ENCODE measurements at regions not wholly inside any gene's neighbourhood (a gene's known extent, or its start where the extent isn't known, plus 50 kb on each side); places are given as distances from the start of the nearest gene placed in this dataset.

DNA sequence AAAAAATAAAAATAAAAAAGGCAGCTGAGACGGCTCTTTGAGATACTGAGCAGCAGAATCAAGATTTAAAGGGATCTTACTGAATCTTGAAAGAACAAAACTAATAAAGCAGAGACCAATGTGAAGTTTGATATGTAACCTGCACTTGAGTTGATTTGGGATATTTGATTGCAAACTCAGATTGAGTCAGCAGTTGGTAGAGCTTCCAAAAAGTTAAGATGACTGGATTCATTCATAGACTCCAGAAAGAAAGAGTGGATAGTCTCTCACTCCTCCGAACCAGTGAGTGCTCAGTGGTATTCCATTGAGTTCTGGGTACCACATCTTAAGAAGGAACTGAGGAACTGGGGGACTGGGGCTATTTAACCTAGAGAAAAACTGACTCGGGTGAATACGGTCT lies 52.7 kb upstream of the TESK1 start:
- H3K9me3 Mint-ChIP-seq = no peaks in the 10 kb centered on the region
- ATAC-seq = no peak
- TF ChIP-seq, protein P1, sequence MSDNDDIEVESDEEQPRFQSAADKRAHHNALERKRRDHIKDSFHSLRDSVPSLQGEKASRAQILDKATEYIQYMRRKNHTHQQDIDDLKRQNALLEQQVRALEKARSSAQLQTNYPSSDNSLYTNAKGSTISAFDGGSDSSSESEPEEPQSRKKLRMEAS (CRISPR knock-in tag; IDR thresholded peaks at IDR 0.05) = no peak
- TF ChIP-seq CREM (CRISPR knock-in tag; IDR thresholded peaks at IDR 0.05) (no peak), CBFB (CRISPR knock-in tag; IDR thresholded peaks at IDR 0.05; ENCODE audit: low read depth) (no peak), TEAD4 (CRISPR knock-in tag; IDR thresholded peaks at IDR 0.05) (no peak), MYBL2 (CRISPR knock-in tag; IDR thresholded peaks at IDR 0.05) (no peak), PRRX2 (CRISPR knock-in tag; IDR thresholded peaks at IDR 0.05) (no peak), MXD4 (CRISPR knock-in tag; IDR thresholded peaks at IDR 0.05; ENCODE audit: borderline replicate concordance) (no peak), ZNF317 (CRISPR knock-in tag; IDR thresholded peaks at IDR 0.05; ENCODE audit: borderline replicate concordance, low read depth) (no peak), NFE2L1 (CRISPR knock-in tag; IDR thresholded peaks at IDR 0.05) (no peak)
- TF ChIP-seq, protein P2, sequence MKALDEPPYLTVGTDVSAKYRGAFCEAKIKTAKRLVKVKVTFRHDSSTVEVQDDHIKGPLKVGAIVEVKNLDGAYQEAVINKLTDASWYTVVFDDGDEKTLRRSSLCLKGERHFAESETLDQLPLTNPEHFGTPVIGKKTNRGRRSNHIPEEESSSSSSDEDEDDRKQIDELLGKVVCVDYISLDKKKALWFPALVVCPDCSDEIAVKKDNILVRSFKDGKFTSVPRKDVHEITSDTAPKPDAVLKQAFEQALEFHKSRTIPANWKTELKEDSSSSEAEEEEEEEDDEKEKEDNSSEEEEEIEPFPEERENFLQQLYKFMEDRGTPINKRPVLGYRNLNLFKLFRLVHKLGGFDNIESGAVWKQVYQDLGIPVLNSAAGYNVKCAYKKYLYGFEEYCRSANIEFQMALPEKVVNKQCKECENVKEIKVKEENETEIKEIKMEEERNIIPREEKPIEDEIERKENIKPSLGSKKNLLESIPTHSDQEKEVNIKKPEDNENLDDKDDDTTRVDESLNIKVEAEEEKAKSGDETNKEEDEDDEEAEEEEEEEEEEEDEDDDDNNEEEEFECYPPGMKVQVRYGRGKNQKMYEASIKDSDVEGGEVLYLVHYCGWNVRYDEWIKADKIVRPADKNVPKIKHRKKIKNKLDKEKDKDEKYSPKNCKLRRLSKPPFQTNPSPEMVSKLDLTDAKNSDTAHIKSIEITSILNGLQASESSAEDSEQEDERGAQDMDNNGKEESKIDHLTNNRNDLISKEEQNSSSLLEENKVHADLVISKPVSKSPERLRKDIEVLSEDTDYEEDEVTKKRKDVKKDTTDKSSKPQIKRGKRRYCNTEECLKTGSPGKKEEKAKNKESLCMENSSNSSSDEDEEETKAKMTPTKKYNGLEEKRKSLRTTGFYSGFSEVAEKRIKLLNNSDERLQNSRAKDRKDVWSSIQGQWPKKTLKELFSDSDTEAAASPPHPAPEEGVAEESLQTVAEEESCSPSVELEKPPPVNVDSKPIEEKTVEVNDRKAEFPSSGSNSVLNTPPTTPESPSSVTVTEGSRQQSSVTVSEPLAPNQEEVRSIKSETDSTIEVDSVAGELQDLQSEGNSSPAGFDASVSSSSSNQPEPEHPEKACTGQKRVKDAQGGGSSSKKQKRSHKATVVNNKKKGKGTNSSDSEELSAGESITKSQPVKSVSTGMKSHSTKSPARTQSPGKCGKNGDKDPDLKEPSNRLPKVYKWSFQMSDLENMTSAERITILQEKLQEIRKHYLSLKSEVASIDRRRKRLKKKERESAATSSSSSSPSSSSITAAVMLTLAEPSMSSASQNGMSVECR (CRISPR knock-in tag; IDR thresholded peaks at IDR 0.05; ENCODE audit: borderline replicate concordance) = no peak
- TF ChIP-seq, protein P3, sequence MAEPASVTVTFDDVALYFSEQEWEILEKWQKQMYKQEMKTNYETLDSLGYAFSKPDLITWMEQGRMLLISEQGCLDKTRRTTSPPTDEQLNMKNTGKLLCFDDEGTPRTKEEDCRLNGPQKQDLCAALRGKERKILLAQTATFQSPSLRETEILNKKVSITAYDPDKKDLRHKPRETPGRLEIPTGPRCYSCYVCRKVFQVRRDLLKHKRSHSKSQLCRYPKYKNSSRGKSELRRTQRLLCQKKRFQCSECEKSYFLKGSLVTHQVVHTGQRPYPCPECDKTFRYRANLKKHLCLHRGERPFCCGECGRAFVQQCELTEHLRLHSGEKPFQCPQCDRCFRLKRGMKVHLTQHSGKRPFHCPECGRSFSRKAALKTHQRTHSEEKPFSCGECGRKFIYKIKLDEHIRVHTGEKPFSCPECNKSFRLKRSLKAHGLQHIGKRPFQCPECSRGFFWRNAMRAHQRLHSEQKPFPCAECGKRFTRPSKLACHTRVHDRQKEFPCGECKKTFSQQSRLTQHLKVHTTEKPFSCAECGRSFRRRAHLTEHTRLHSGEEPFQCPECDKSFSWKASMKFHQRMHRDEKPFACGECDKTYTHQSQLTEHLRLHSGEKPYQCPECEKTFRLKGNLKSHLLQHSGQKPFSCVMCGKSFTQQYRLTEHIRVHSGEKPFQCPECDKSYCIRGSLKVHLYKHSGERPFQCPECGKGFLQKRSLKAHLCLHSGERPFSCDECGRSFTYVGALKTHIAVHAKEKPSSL (CRISPR knock-in tag; conservative IDR thresholded peaks at IDR 0.05) = no peak
- TF ChIP-seq, protein P4, sequence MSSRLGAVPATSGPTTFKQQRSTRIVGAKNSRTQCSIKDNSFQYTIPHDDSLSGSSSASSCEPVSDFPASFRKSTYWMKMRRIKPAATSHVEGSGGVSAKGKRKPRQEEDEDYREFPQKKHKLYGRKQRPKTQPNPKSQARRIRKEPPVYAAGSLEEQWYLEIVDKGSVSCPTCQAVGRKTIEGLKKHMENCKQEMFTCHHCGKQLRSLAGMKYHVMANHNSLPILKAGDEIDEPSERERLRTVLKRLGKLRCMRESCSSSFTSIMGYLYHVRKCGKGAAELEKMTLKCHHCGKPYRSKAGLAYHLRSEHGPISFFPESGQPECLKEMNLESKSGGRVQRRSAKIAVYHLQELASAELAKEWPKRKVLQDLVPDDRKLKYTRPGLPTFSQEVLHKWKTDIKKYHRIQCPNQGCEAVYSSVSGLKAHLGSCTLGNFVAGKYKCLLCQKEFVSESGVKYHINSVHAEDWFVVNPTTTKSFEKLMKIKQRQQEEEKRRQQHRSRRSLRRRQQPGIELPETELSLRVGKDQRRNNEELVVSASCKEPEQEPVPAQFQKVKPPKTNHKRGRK (CRISPR knock-in tag; IDR thresholded peaks at IDR 0.05; ENCODE audit: borderline replicate concordance) = no peak
- TF ChIP-seq, protein P5, sequence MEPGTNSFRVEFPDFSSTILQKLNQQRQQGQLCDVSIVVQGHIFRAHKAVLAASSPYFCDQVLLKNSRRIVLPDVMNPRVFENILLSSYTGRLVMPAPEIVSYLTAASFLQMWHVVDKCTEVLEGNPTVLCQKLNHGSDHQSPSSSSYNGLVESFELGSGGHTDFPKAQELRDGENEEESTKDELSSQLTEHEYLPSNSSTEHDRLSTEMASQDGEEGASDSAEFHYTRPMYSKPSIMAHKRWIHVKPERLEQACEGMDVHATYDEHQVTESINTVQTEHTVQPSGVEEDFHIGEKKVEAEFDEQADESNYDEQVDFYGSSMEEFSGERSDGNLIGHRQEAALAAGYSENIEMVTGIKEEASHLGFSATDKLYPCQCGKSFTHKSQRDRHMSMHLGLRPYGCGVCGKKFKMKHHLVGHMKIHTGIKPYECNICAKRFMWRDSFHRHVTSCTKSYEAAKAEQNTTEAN (CRISPR knock-in tag; IDR thresholded peaks at IDR 0.05) = no peak
- TF ChIP-seq, protein P6, sequence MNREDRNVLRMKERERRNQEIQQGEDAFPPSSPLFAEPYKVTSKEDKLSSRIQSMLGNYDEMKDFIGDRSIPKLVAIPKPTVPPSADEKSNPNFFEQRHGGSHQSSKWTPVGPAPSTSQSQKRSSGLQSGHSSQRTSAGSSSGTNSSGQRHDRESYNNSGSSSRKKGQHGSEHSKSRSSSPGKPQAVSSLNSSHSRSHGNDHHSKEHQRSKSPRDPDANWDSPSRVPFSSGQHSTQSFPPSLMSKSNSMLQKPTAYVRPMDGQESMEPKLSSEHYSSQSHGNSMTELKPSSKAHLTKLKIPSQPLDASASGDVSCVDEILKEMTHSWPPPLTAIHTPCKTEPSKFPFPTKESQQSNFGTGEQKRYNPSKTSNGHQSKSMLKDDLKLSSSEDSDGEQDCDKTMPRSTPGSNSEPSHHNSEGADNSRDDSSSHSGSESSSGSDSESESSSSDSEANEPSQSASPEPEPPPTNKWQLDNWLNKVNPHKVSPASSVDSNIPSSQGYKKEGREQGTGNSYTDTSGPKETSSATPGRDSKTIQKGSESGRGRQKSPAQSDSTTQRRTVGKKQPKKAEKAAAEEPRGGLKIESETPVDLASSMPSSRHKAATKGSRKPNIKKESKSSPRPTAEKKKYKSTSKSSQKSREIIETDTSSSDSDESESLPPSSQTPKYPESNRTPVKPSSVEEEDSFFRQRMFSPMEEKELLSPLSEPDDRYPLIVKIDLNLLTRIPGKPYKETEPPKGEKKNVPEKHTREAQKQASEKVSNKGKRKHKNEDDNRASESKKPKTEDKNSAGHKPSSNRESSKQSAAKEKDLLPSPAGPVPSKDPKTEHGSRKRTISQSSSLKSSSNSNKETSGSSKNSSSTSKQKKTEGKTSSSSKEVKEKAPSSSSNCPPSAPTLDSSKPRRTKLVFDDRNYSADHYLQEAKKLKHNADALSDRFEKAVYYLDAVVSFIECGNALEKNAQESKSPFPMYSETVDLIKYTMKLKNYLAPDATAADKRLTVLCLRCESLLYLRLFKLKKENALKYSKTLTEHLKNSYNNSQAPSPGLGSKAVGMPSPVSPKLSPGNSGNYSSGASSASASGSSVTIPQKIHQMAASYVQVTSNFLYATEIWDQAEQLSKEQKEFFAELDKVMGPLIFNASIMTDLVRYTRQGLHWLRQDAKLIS (CRISPR knock-in tag; IDR thresholded peaks at IDR 0.05; ENCODE audit: borderline replicate concordance) = no peak
- TF ChIP-seq, protein P7, sequence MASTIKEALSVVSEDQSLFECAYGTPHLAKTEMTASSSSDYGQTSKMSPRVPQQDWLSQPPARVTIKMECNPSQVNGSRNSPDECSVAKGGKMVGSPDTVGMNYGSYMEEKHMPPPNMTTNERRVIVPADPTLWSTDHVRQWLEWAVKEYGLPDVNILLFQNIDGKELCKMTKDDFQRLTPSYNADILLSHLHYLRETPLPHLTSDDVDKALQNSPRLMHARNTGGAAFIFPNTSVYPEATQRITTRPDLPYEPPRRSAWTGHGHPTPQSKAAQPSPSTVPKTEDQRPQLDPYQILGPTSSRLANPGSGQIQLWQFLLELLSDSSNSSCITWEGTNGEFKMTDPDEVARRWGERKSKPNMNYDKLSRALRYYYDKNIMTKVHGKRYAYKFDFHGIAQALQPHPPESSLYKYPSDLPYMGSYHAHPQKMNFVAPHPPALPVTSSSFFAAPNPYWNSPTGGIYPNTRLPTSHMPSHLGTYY (CRISPR knock-in tag; IDR thresholded peaks at IDR 0.05) = no peak
- no peaks in the 10 kb centered on the region for H3K4me1 Mint-ChIP-seq
- no peak overlapping the region for H3K27ac Mint-ChIP-seq
- H3K4me3 Mint-ChIP-seq = no peak overlapping the region
- DNase-seq (ENCODE audit: low spot score) = no peak
- H3K36me3 Mint-ChIP-seq = 0 out of 2 replicates have a peak, but pooled peaks cover 2% of the 10 kb centered on the region
- H3K27me3 Mint-ChIP-seq (ENCODE audit: low read depth) = no peaks in the 10 kb centered on the region; the same call in 1 of the 2 replicates
- ChIA-PET POLR2A (no interaction called here), CTCF (interaction anchor here (1.0 to 2.9 kb wide), 14 partner anchors 8 to 167 kb away, joined by 3 to 44 read pairs (median 10); a partner anchor contains a TSS)

All from WTC11 (cell line).